Muscle layer of duodenum (tissue), 2 donors: ENCODE measurements at regions not wholly inside any gene's neighbourhood (a gene's known extent, or its start where the extent isn't known, plus 50 kb on each side); places are given as distances from the start of the nearest gene placed in this dataset.

Source experiments
- H3K27ac ChIP-seq: one replicate; pipeline ENCODE4 v1.7.0; 2013; ENCODE audit warnings: mild to moderate bottlenecking, low read length
- H3K27me3 ChIP-seq: one replicate; pipeline ENCODE4 v1.7.0; 2013; ENCODE audit warnings: low read depth, mild to moderate bottlenecking, control low read depth, low read length
- H3K36me3 ChIP-seq, 2 donors: one replicate each; pipeline ENCODE4 v1.7.0; 2013; ENCODE audit warnings: low read length in 2 of 2, control low read depth in 1 of 2, mild to moderate bottlenecking in 1 of 2; ENCODE audit not compliant: insufficient read depth in 2 of 2, control insufficient read depth in 1 of 2
- H3K4me1 ChIP-seq, 2 donors: one replicate each; pipeline ENCODE4 v1.7.0; 2013; ENCODE audit warnings: low read length in 2 of 2, mild to moderate bottlenecking in 2 of 2, control low read depth in 1 of 2, moderate library complexity in 1 of 2; ENCODE audit not compliant: insufficient read depth in 2 of 2, control insufficient read depth in 1 of 2
- H3K4me3 ChIP-seq, 2 donors: one replicate each; pipeline ENCODE4 v1.7.0; 2013; ENCODE audit warnings: low read length in 2 of 2, low read depth in 1 of 2, mild to moderate bottlenecking in 1 of 2
- H3K9me3 ChIP-seq, 2 donors: one replicate each; pipeline ENCODE4 v1.7.0; 2013; ENCODE audit warnings: low read length in 2 of 2, control low read depth in 1 of 2, mild to moderate bottlenecking in 1 of 2; ENCODE audit not compliant: control insufficient read depth in 1 of 2
- donor health status: healthy.

- no peaks in the 10 kb centered on the region for H3K36me3 ChIP-seq
- H3K27me3 ChIP-seq: no peaks in the 10 kb centered on the region
- H3K4me3 ChIP-seq: no peak overlapping the region
- peaks cover 0 to 7% of the 10 kb centered on the region in 2 donors for H3K4me1 ChIP-seq
- no peak overlapping the region for H3K27ac ChIP-seq
- H3K9me3 ChIP-seq: no peaks in the 10 kb centered on the region
Measured at GRCh38 chr2:64336171-64336570, 117.8 kb upstream of the LGALSL start.

GRCh38 chr2:64337314-64337713 is 116.6 kb upstream of the LGALSL start:
- H3K27me3 ChIP-seq: no peaks in the 10 kb centered on the region
- no peaks in the 10 kb centered on the region for H3K9me3 ChIP-seq
- H3K4me3 ChIP-seq: no peak overlapping the region

GRCh38 chr2:64338108-64338507 is 115.9 kb upstream of the LGALSL start:
- Histone ChIP-seq H3K27me3 (no peaks in the 10 kb centered on the region), H3K4me1 (no peaks in the 10 kb centered on the region), H3K9me3 (no peaks in the 10 kb centered on the region), H3K27ac (no peak overlapping the region), H3K36me3 (no peaks in the 10 kb centered on the region), H3K4me3 (no peak overlapping the region)

More at GRCh38 chr2:64337314-64337713, 116.6 kb upstream of the LGALSL start:
- Histone ChIP-seq H3K4me1 (no peaks in the 10 kb centered on the region), H3K36me3 (no peaks in the 10 kb centered on the region), H3K27ac (no peak overlapping the region)

- Histone ChIP-seq H3K4me3 (no peak overlapping the region), H3K27me3 (no peaks in the 10 kb centered on the region), H3K4me1 (no peaks in the 10 kb centered on the region), H3K9me3 (no peaks in the 10 kb centered on the region), H3K36me3 (no peaks in the 10 kb centered on the region), H3K27ac (no peak overlapping the region)
Measured at GRCh38 chr2:64338910-64339500, 115.0 kb upstream of the LGALSL start.

- H3K36me3 ChIP-seq: no peaks in the 10 kb centered on the region
- H3K4me3 ChIP-seq: no peak overlapping the region
- H3K27me3 ChIP-seq: no peaks in the 10 kb centered on the region
- no peaks in the 10 kb centered on the region for H3K4me1 ChIP-seq
- no peak overlapping the region for H3K27ac ChIP-seq
- H3K9me3 ChIP-seq: no peaks in the 10 kb centered on the region
Measured at GRCh38 chr2:64341461-64341860, 112.5 kb upstream of the LGALSL start.

GRCh38 chr2:64342195-64343099 is 111.5 kb upstream of the LGALSL start:
- no peak overlapping the region for H3K4me3 ChIP-seq
- H3K4me1 ChIP-seq: no peaks in the 10 kb centered on the region
- H3K9me3 ChIP-seq: no peaks in the 10 kb centered on the region
- no peak overlapping the region for H3K27ac ChIP-seq
- H3K36me3 ChIP-seq: no peaks in the 10 kb centered on the region
- no peaks in the 10 kb centered on the region for H3K27me3 ChIP-seq

- Histone ChIP-seq H3K9me3 (no peaks in the 10 kb centered on the region), H3K36me3 (no peaks in the 10 kb centered on the region), H3K27me3 (no peaks in the 10 kb centered on the region), H3K4me1 (no peaks in the 10 kb centered on the region), H3K27ac (no peak overlapping the region), H3K4me3 (no peak overlapping the region)
Measured at GRCh38 chr2:64344999-64345576, 108.9 kb upstream of the LGALSL start.

- Histone ChIP-seq H3K4me3 (no peak overlapping the region), H3K36me3 (no peaks in the 10 kb centered on the region), H3K27me3 (no peaks in the 10 kb centered on the region), H3K27ac (no peak overlapping the region), H3K4me1 (no peaks in the 10 kb centered on the region), H3K9me3 (no peaks in the 10 kb centered on the region)
Measured at GRCh38 chr2:64345998-64346397, 108.0 kb upstream of the LGALSL start.

GRCh38 chr2:64348386-64349130 is 105.4 kb upstream of the LGALSL start:
- Histone ChIP-seq H3K27ac (no peak overlapping the region), H3K36me3 (no peaks in the 10 kb centered on the region), H3K4me1 (no peaks in the 10 kb centered on the region), H3K9me3 (no peaks in the 10 kb centered on the region), H3K27me3 (no peaks in the 10 kb centered on the region), H3K4me3 (no peak overlapping the region)

GRCh38 chr2:64349131-64349530 is 104.8 kb upstream of the LGALSL start:
- Histone ChIP-seq H3K27ac (no peak overlapping the region), H3K27me3 (no peaks in the 10 kb centered on the region), H3K4me1 (no peaks in the 10 kb centered on the region), H3K4me3 (no peak overlapping the region), H3K9me3 (no peaks in the 10 kb centered on the region), H3K36me3 (no peaks in the 10 kb centered on the region)

GRCh38 chr2:64350996-64351395 is 103.0 kb upstream of the LGALSL start:
- Histone ChIP-seq H3K27ac (no peak overlapping the region), H3K36me3 (no peaks in the 10 kb centered on the region)

More at GRCh38 chr2:64350996-64351395, 103.0 kb upstream of the LGALSL start:
- Histone ChIP-seq H3K27me3 (no peaks in the 10 kb centered on the region), H3K9me3 (no peaks in the 10 kb centered on the region), H3K4me3 (no peak overlapping the region), H3K4me1 (no peaks in the 10 kb centered on the region)
